Panc1 (cell line): ENCODE measurements at regions not wholly inside any gene's neighbourhood (a gene's known extent, or its start where the extent isn't known, plus 50 kb on each side); places are given as distances from the start of the nearest gene placed in this dataset.

Experiments
- ATAC-seq: fragments of 200-7000 bp; cut with Tn5 transposase; 2 replicates; pipeline ENCODE4 v1.9.1; 2020; ENCODE audit warnings: mild to moderate bottlenecking, moderate library complexity
- BruUV-seq: library from RNA; stranded (reverse); fragments of 400-500 nt; replicated peaks from 2 replicates; lab custom pipeline; 2021; lab: Mats Ljungman, UMichigan
- CTCF ChIA-PET: fragments of 300-600 bp; sonication (Branson Sonifier 250); formaldehyde crosslinking; loops from one replicate; lab custom pipeline; 2022; ENCODE audit warnings: antibody characterized with exemption; lab: Charles Lee
- POLR2A ChIA-PET: fragments of 300-600 bp; sonication (Branson Sonifier 250); formaldehyde crosslinking; loops from one replicate; lab custom pipeline; 2022; ENCODE audit warnings: antibody characterized with exemption; lab: Charles Lee
- DNase-seq: peaks from one replicate; pipeline ENCODE4 v3.0.0-alpha.2; 2010; ENCODE audit warnings: low read depth, low spot score
- H3K27ac ChIP-seq: 2 replicates; pipeline ENCODE4 v1.5.1; 2011; ENCODE audit warnings: mild to moderate bottlenecking, low read length, inconsistent platforms
- H3K27me3 ChIP-seq: fragments of 200-500 bp; sonication (Bioruptor generic); 2 replicates; pipeline ENCODE4 v1.6.0; 2014; ENCODE audit warnings: low read length, inconsistent platforms; ENCODE audit not compliant: control insufficient read depth, insufficient read depth
- H3K36me3 ChIP-seq: fragments of 200-500 bp; sonication (Bioruptor generic); 2 replicates; pipeline ENCODE4 v1.5.1; 2014; ENCODE audit warnings: inconsistent platforms, mild to moderate bottlenecking, low read length, moderate library complexity; ENCODE audit not compliant: control insufficient read depth, insufficient read depth
- H3K4me1 ChIP-seq: 2 replicates; pipeline ENCODE4 v1.5.1; 2011; ENCODE audit warnings: inconsistent platforms, mild to moderate bottlenecking, low read length, moderate library complexity; ENCODE audit not compliant: control insufficient read depth, insufficient read depth
- H3K4me3 ChIP-seq, 2 experiments: 2 replicates each; pipeline ENCODE4 v1.5.1; 2011 to 2012; ENCODE audit warnings: low read depth in 2 of 2, low read length in 2 of 2, mild to moderate bottlenecking in 2 of 2, inconsistent platforms in 1 of 2, moderate library complexity in 1 of 2
- H3K9me3 ChIP-seq: fragments of 200-500 bp; sonication (Bioruptor generic); 2 replicates; pipeline ENCODE4 v1.5.1; 2014; ENCODE audit warnings: low read depth, mild to moderate bottlenecking, inconsistent platforms, low read length, moderate library complexity; ENCODE audit not compliant: control insufficient read depth, insufficient read depth
- CTCF ChIP-seq: fragments of 450-650 bp; IDR thresholded peaks from 2 replicates; pipeline ENCODE4 v1.5.1; 2017; ENCODE audit warnings: mild to moderate bottlenecking
- POLR2AphosphoS5 ChIP-seq: IDR thresholded peaks from 2 replicates; pipeline ENCODE4 v1.6.1; 2012; ENCODE audit warnings: mild to moderate bottlenecking, low read depth, low read length, moderate library complexity
- SIN3A ChIP-seq: IDR thresholded peaks from 2 replicates; pipeline ENCODE4 v1.6.1; 2012; ENCODE audit warnings: low read depth, mild to moderate bottlenecking, low read length, moderate library complexity, borderline replicate concordance; ENCODE audit not compliant: insufficient read depth
- TCF7L2 ChIP-seq: IDR thresholded peaks from 2 replicates; pipeline ENCODE4 v1.6.1; 2011; ENCODE audit warnings: mild to moderate bottlenecking, low read depth, low read length, inconsistent platforms
- in situ Hi-C: cut with HindIII; loops from 2 replicates; pipeline ENCODE4 v1.10.0; 2016; ENCODE audit warnings: low sequenced_read_pairs, low pct_unique_long_range_greater_than_20kb
- intact Hi-C: fragments of 100-400 bp; cut with micrococcal nuclease; formaldehyde crosslinking; loops from one replicate; pipeline ENCODE4 v1.10.0; 2022; ENCODE audit not compliant: unreplicated experiment
- TF ChIP-seq, protein P1 (sequence below), 2 experiments: IDR thresholded peaks; 2 replicates each; pipeline ENCODE4 v1.6.1; 2011 to 2012; ENCODE audit warnings: low read depth in 2 of 2, control low read depth in 1 of 2, low read length in 1 of 2, mild to moderate bottlenecking in 1 of 2, moderate library complexity in 1 of 2; ENCODE audit not compliant: insufficient read depth in 1 of 2

DNA sequence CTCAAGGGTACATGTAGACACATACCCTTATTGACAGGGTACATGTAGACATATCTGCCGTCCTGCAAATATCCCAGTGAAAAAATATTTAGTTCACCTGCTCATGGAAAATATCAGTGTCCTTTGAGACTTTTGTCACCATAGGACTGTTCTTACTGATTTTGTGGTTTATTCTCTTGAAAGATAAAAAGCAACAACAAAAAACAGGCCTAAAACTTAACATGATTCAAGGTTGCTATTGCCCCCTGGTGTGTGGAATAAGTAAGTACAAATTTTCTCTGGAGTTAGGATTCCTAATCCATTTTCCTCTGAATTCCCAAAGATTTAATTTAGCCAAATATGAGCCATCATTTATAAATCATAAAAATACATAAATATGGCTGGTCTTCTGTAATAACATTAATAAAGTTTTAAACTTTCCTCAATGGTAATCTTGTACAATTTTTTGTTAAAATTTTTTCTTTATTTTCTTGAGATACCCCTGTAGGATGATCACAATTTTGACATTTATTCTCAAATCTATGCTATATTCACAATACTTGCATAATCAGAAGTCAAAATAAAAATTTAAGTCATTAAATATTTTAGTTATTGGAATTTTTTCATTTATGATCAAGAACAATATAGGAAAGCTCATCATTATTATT is 741.4 kb upstream of the POT1 start:
- Histone ChIP-seq H3K4me3 (no peak overlapping the region), H3K27ac (no peak overlapping the region), H3K9me3 (no peaks in the 10 kb centered on the region), H3K27me3 (no peaks in the 10 kb centered on the region), H3K4me1 (no peaks in the 10 kb centered on the region), H3K36me3 (no peaks in the 10 kb centered on the region; the same call in 1 of the 2 replicates)
- in situ Hi-C loops = no loop called here
- ChIA-PET POLR2A (no interaction called here), CTCF (no interaction called here)
- intact Hi-C loops = loop anchor here (2.0 kb wide), 1 partner anchor 610 kb away; no protein-coding TSS in a partner anchor
- ATAC-seq (no peak), DNase-seq (peak; percentile 30)
- TF ChIP-seq CTCF (peak; percentile 62; the same call in 1 of the 2 replicates), POLR2AphosphoS5 (no peak), SIN3A (no peak), TCF7L2 (no peak)
- TF ChIP-seq, protein P1, sequence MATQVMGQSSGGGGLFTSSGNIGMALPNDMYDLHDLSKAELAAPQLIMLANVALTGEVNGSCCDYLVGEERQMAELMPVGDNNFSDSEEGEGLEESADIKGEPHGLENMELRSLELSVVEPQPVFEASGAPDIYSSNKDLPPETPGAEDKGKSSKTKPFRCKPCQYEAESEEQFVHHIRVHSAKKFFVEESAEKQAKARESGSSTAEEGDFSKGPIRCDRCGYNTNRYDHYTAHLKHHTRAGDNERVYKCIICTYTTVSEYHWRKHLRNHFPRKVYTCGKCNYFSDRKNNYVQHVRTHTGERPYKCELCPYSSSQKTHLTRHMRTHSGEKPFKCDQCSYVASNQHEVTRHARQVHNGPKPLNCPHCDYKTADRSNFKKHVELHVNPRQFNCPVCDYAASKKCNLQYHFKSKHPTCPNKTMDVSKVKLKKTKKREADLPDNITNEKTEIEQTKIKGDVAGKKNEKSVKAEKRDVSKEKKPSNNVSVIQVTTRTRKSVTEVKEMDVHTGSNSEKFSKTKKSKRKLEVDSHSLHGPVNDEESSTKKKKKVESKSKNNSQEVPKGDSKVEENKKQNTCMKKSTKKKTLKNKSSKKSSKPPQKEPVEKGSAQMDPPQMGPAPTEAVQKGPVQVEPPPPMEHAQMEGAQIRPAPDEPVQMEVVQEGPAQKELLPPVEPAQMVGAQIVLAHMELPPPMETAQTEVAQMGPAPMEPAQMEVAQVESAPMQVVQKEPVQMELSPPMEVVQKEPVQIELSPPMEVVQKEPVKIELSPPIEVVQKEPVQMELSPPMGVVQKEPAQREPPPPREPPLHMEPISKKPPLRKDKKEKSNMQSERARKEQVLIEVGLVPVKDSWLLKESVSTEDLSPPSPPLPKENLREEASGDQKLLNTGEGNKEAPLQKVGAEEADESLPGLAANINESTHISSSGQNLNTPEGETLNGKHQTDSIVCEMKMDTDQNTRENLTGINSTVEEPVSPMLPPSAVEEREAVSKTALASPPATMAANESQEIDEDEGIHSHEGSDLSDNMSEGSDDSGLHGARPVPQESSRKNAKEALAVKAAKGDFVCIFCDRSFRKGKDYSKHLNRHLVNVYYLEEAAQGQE (IDR thresholded peaks at IDR 0.05; ENCODE audit: insufficient read depth in 1 of 2, low read depth in 2 of 2, low read length in 1 of 2) = no peak
- BruUV-seq = no TSS peak

GRCh38 chr7:125668321-125668993 is 738.8 kb upstream of the POT1 start:
- H3K4me3 ChIP-seq = no peak overlapping the region
- TF ChIP-seq SIN3A (no peak), CTCF (no peak)
- TF ChIP-seq, protein P1 (IDR thresholded peaks at IDR 0.05; ENCODE audit: insufficient read depth in 1 of 2, low read depth in 2 of 2, low read length in 1 of 2) = no peak
- CTCF ChIA-PET = no interaction called here
- in situ Hi-C loops (no loop called here), intact Hi-C loops (no loop called here)
- no peaks in the 10 kb centered on the region for H3K9me3 ChIP-seq
- H3K4me1 ChIP-seq = no peaks in the 10 kb centered on the region
- BruUV-seq = no TSS peak
- no peaks in the 10 kb centered on the region for H3K27me3 ChIP-seq
- no peaks in the 10 kb centered on the region for H3K36me3 ChIP-seq
- H3K27ac ChIP-seq = no peak overlapping the region
- DNase-seq (no peak), ATAC-seq (no peak)
- POLR2A ChIA-PET = no interaction called here
